ENCODE measurements at regions not wholly inside any gene's neighbourhood (a gene's known extent, or its start where the extent isn't known, plus 50 kb on each side); places are given as distances from the start of the nearest gene placed in this dataset.

DNA sequence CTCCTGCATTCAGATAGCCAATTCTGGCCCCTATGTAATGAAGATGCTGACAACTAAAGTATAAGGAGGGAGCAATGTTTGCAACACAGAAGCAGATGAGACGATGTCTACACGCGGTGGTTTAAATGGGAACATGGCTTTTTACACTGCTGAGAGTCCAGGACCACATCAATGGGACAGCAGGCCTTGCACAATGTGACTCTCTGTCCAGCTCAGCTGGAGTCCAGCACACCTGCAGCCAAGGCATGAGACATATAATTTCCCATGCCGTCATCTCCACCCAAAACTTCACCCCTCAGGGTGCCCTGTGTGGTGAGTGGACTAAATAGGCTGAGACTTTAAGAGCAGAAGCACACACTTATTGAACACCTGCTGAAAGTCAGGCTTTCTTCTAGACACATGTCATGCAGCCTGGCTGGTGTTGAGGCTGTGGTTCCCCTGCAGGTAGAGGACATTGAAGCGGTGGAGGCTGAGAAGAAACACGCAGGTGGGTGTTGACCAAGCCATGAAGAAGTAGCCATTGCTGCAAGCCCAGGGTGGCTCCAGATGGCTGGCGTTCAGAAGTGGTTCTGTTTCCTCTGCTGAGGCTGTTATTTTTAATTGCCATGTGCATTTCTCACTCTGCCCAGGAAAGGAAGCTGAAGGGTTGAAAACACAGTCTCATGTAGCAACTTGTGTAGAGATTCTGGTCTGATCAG is 345.6 kb downstream of the MYCN start:
- TF ChIP-seq, protein P1, sequence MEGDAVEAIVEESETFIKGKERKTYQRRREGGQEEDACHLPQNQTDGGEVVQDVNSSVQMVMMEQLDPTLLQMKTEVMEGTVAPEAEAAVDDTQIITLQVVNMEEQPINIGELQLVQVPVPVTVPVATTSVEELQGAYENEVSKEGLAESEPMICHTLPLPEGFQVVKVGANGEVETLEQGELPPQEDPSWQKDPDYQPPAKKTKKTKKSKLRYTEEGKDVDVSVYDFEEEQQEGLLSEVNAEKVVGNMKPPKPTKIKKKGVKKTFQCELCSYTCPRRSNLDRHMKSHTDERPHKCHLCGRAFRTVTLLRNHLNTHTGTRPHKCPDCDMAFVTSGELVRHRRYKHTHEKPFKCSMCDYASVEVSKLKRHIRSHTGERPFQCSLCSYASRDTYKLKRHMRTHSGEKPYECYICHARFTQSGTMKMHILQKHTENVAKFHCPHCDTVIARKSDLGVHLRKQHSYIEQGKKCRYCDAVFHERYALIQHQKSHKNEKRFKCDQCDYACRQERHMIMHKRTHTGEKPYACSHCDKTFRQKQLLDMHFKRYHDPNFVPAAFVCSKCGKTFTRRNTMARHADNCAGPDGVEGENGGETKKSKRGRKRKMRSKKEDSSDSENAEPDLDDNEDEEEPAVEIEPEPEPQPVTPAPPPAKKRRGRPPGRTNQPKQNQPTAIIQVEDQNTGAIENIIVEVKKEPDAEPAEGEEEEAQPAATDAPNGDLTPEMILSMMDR (IDR thresholded peaks at IDR 0.05; ENCODE audit: insufficient read depth, low read length, poor library complexity, severe bottlenecking), result no peak
- no peak for TF ChIP-seq EZH2phosphoT487 (conservative IDR thresholded peaks at IDR 0.05; ENCODE audit: low read length)
